Muscle of back (tissue), 3 donors: ENCODE measurements at regions not wholly inside any gene's neighbourhood (a gene's known extent, or its start where the extent isn't known, plus 50 kb on each side); places are given as distances from the start of the nearest gene placed in this dataset.
"Not testable (repeated sequence)": the region's sequence is repeated elsewhere in the genome, so short reads cannot be mapped to it uniquely, and the experiment has no call there.

Experiments used
- DNase-seq, 3 donors: peaks; one replicate each; pipeline versions ENCODE4 v3.0.0 to v3.0.0-alpha.2; 2013

GRCh38 chr10:59454171-59454919 lies 92.0 kb upstream of the FAM13C start:
- DNase-seq: no peak

- DNase-seq: no peak
Observed at GRCh38 chr10:59448616-59449015, 86.3 kb upstream of the FAM13C start.

GRCh38 chr10:59435707-59436106 lies 73.4 kb upstream of the FAM13C start:
- peak in 1 of 3 donors; percentile 14 for DNase-seq

GRCh38 chr10:59434463-59435321 lies 72.3 kb upstream of the FAM13C start:
- DNase-seq: peak; percentile 29 to 49 (median 39)

GRCh38 chr10:59433720-59434428 lies 71.5 kb upstream of the FAM13C start:
- DNase-seq: no peak

- DNase-seq: peak in 1 of 3 donors; percentile 8
Observed at GRCh38 chr10:59432207-59432900, 70.0 kb upstream of the FAM13C start.

GRCh38 chr10:59413795-59414194 lies 51.4 kb upstream of the FAM13C start:
- DNase-seq: not testable (repeated sequence)
